Skeletal muscle tissue (tissue), 3 donors: ENCODE measurements at regions not wholly inside any gene's neighbourhood (a gene's known extent, or its start where the extent isn't known, plus 50 kb on each side); places are given as distances from the start of the nearest gene placed in this dataset.

Experiments used
- H3K27ac ChIP-seq: one replicate; pipeline ENCODE4 v1.7.0; 2013; ENCODE audit warnings: mild to moderate bottlenecking, low read depth, low read length, inconsistent platforms
- H3K27me3 ChIP-seq, 3 donors: one replicate each; pipeline ENCODE4 v1.7.0; 2013; ENCODE audit warnings: low read length in 3 of 3; ENCODE audit not compliant: control insufficient read depth in 3 of 3, insufficient read depth in 3 of 3
- H3K36me3 ChIP-seq, 3 donors: one replicate each; pipeline ENCODE4 v1.7.0; 2013; ENCODE audit warnings: low read length in 3 of 3; ENCODE audit not compliant: control insufficient read depth in 3 of 3, insufficient read depth in 3 of 3
- H3K4me1 ChIP-seq, 3 donors: one replicate each; pipeline ENCODE4 v1.7.0; 2013; ENCODE audit warnings: low read length in 3 of 3, mild to moderate bottlenecking in 3 of 3; ENCODE audit not compliant: control insufficient read depth in 3 of 3, insufficient read depth in 3 of 3
- H3K4me3 ChIP-seq, 3 donors: one replicate each; pipeline ENCODE4 v1.7.0; 2013; ENCODE audit warnings: low read length in 3 of 3
- H3K9ac ChIP-seq, 3 donors: one replicate each; pipeline ENCODE4 v1.7.0; 2013; ENCODE audit warnings: low read length in 3 of 3, mild to moderate bottlenecking in 3 of 3, moderate library complexity in 2 of 3, low read depth in 1 of 3
- H3K9me3 ChIP-seq, 3 donors: one replicate each; pipeline ENCODE4 v1.7.0; 2013; ENCODE audit warnings: low read length in 3 of 3; ENCODE audit not compliant: control insufficient read depth in 3 of 3
- donor health status: Osteomylitis.

DNA sequence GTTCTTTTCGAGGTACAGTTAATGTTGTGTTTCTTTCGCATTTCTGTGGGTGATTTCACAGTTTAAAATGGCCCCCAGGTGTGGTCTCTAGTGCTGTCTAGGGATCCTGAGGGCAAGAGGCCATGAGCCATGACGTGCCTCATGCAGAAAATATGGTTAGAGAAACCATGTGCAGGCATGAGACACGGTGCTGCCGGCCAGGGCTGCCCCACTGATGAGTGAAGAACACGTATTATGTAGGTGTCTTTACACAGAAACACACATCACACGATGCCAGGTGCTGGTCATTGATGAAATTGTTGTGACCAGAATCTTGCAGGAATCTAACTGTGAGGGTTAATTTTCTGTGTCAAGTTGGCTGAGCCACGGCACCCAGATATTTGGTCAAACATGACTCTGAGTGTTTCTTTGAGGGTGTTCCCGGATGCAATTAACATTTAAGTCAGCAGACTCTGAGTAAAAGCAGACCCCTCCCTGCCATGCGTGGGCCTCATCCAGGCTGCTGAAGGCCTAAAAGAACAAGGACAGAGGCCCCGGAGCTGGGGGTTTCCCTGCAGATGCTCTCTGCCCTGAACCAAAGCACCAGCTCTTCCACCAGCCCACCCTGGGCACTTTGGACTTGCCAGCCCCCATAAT, 463.0 kb upstream of the MYT1L start:
- Histone ChIP-seq H3K9ac (no peak overlapping the region), H3K9me3 (no peaks in the 10 kb centered on the region), H3K27me3 (peaks cover 0 to 10% (median 3%) of the 10 kb centered on the region in 3 donors), H3K4me3 (no peak overlapping the region), H3K36me3 (no peaks in the 10 kb centered on the region), H3K27ac (no peak overlapping the region), H3K4me1 (no peaks in the 10 kb centered on the region)

GRCh38 chr2:2793514-2793913, 462.4 kb upstream of the MYT1L start:
- no peaks in the 10 kb centered on the region for H3K36me3 ChIP-seq
- H3K4me3 ChIP-seq: no peak overlapping the region
- H3K27ac ChIP-seq: no peak overlapping the region
- H3K9me3 ChIP-seq: no peaks in the 10 kb centered on the region
- no peaks in the 10 kb centered on the region for H3K4me1 ChIP-seq
- peaks cover 0 to 10% (median 3%) of the 10 kb centered on the region in 3 donors for H3K27me3 ChIP-seq
- no peak overlapping the region for H3K9ac ChIP-seq

GRCh38 chr2:2791606-2792005, 460.5 kb upstream of the MYT1L start:
- H3K27ac ChIP-seq: no peak overlapping the region
- no peaks in the 10 kb centered on the region for H3K36me3 ChIP-seq
- H3K27me3 ChIP-seq: peaks cover 0 to 9% (median 3%) of the 10 kb centered on the region in 3 donors
- no peak overlapping the region for H3K4me3 ChIP-seq
- no peaks in the 10 kb centered on the region for H3K4me1 ChIP-seq
- no peak overlapping the region for H3K9ac ChIP-seq
- H3K9me3 ChIP-seq: no peaks in the 10 kb centered on the region

DNA sequence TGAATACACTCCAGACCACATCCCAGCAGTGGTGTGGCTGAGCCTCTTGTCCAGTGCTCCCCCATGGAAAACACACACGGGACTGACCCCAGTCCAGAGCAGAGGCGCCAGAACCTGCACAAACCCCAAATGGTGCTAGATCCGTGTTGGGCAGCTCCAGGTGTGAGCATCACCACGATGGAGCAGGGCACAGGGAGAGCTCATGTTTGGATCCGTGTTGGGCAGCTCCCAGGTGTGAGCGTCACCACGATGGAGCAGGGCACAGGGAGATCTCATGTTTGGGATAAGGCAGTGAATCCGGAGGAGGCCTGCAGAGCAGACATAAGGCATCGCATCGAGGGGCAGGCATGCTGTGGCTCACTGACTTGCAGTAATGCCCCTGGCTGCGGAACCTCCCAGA, 460.0 kb upstream of the MYT1L start:
- no peaks in the 10 kb centered on the region for H3K36me3 ChIP-seq
- H3K4me1 ChIP-seq: no peaks in the 10 kb centered on the region
- no peak overlapping the region for H3K27ac ChIP-seq
- no peak overlapping the region for H3K9ac ChIP-seq
- H3K4me3 ChIP-seq: no peak overlapping the region
- peaks cover 0 to 5% (median 3%) of the 10 kb centered on the region in 3 donors for H3K27me3 ChIP-seq
- no peaks in the 10 kb centered on the region for H3K9me3 ChIP-seq

- Histone ChIP-seq H3K9ac (no peak overlapping the region), H3K27me3 (peaks cover 0 to 3% (median 0%) of the 10 kb centered on the region in 3 donors), H3K4me1 (no peaks in the 10 kb centered on the region), H3K4me3 (no peak overlapping the region), H3K36me3 (no peaks in the 10 kb centered on the region), H3K9me3 (no peaks in the 10 kb centered on the region), H3K27ac (no peak overlapping the region)
These were observed 457.0 kb upstream of the MYT1L start for GRCh38 chr2:2788076-2788475.

DNA sequence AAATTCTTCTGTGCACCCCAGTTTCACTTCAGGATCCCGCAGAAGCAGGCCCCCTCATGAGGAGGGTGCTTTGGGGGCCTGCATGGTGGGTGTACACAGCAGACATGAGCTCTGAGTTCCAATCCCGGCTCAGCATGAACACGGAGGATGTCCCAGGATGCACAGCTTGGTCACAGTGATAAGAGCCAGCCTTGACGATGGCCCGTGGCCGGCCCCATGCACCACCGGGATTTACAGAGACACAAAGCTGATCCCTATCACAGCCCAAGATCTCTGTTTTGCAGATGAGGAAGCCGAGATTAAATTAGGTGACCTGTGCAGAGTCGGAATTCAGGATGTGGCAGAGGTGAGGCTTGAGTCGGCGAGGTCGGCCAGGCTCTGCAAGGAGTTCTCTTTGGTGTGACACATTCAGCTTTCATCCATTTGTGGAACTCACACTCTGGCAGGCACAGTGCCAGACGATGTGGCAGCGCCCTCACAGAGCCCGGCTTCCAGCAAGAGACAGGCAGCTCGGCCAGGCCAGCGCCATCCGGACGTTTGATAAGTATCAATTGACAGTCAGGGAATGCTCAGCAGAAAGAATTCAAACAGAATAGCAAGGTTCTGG, 456.3 kb upstream of the MYT1L start:
- Histone ChIP-seq H3K27me3 (peaks cover 0 to 3% (median 0%) of the 10 kb centered on the region in 3 donors), H3K9ac (no peak overlapping the region), H3K9me3 (no peaks in the 10 kb centered on the region), H3K4me3 (no peak overlapping the region), H3K4me1 (no peaks in the 10 kb centered on the region), H3K36me3 (no peaks in the 10 kb centered on the region), H3K27ac (no peak overlapping the region)

DNA sequence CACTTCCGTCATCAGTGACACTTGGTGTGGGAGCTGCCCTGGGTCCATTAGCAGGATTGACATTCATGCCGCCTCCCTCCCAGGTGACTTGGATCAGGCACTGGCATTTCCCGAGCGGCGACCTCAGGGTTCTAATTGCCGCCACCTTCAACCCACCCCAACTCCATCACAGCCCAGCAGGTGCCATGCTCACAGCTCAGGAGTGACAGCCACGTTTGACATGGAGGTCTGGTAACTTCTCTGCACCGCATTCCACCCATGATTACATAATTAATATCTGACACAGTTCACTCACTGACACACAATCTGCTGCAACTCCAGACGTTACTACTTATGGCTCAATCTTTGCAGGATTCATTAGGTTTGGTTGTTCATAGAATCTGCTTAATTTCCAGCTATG, 450.9 kb upstream of the MYT1L start:
- no peak overlapping the region for H3K27ac ChIP-seq
- peaks cover 0 to 5% (median 0%) of the 10 kb centered on the region in 3 donors for H3K27me3 ChIP-seq
- H3K9me3 ChIP-seq: no peaks in the 10 kb centered on the region
- no peaks in the 10 kb centered on the region for H3K36me3 ChIP-seq
- H3K9ac ChIP-seq: no peak overlapping the region
- no peaks in the 10 kb centered on the region for H3K4me1 ChIP-seq
- no peak overlapping the region for H3K4me3 ChIP-seq

GRCh38 chr2:2779727-2780126, 448.7 kb upstream of the MYT1L start:
- Histone ChIP-seq H3K4me3 (no peak overlapping the region), H3K9ac (no peak overlapping the region), H3K36me3 (no peaks in the 10 kb centered on the region), H3K4me1 (no peaks in the 10 kb centered on the region), H3K9me3 (no peaks in the 10 kb centered on the region), H3K27ac (no peak overlapping the region), H3K27me3 (peaks cover 0 to 5% (median 0%) of the 10 kb centered on the region in 3 donors)

- H3K9me3 ChIP-seq: no peaks in the 10 kb centered on the region
- H3K27ac ChIP-seq: no peak overlapping the region
- H3K27me3 ChIP-seq: peaks cover 0 to 5% (median 0%) of the 10 kb centered on the region in 3 donors
- peaks cover 0 to 4% (median 0%) of the 10 kb centered on the region in 3 donors for H3K4me1 ChIP-seq
- H3K9ac ChIP-seq: no peak overlapping the region
- no peaks in the 10 kb centered on the region for H3K36me3 ChIP-seq
- no peak overlapping the region for H3K4me3 ChIP-seq
These were observed 446.8 kb upstream of the MYT1L start for GRCh38 chr2:2777876-2778275.

DNA sequence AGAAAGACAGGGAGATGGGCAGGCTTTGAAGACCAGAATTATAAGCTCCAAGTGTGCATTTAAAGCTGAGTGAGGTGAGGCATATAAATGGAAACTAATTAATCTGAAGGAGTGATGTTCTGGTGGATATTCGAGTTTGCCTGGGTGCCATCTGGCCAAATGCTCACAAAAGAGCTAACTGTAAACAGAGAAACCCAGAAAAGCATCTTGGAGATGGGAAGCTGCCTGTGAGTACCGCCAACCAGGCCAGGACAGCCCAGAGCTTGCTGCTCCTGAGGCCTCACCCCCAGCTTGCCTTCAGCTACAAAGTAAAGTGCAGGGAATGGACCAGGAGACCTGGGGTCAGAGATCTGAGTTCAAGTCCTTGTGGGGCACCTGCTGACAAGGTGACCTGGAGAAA, 446.1 kb upstream of the MYT1L start:
- no peaks in the 10 kb centered on the region for H3K36me3 ChIP-seq
- no peak overlapping the region for H3K27ac ChIP-seq
- no peaks in the 10 kb centered on the region for H3K9me3 ChIP-seq
- no peak overlapping the region for H3K9ac ChIP-seq
- H3K4me1 ChIP-seq: peaks cover 0 to 4% (median 0%) of the 10 kb centered on the region in 3 donors
- no peak overlapping the region for H3K4me3 ChIP-seq
- H3K27me3 ChIP-seq: peaks cover 0 to 5% (median 0%) of the 10 kb centered on the region in 3 donors
